Keratinocyte (primary cell): ENCODE measurements at regions not wholly inside any gene's neighbourhood (a gene's known extent, or its start where the extent isn't known, plus 50 kb on each side); places are given as distances from the start of the nearest gene placed in this dataset.

ENCODE experiments used
- EZH2 ChIP-seq: IDR thresholded peaks from one replicate; pipeline ENCODE4 v1.6.1; 2012; ENCODE audit warnings: inconsistent platforms, mild to moderate bottlenecking, low read length, moderate library complexity
- TF ChIP-seq, protein P1 (sequence below), 3 experiments: IDR thresholded peaks in 1 of 3; conservative IDR thresholded peaks in 1 of 3; optimal IDR thresholded peaks in 1 of 3; 2 replicates in 2 of 3; 3 replicates in 1 of 3; pipeline versions ENCODE3 to v1.5.1; 2011; ENCODE audit warnings: low read length in 3 of 3, mild to moderate bottlenecking in 3 of 3, moderate library complexity in 2 of 3, control low read depth in 1 of 3, inconsistent platforms in 1 of 3; ENCODE audit not compliant: insufficient read depth in 2 of 3; ENCODE audit errors: extremely low read depth in 1 of 3

DNA sequence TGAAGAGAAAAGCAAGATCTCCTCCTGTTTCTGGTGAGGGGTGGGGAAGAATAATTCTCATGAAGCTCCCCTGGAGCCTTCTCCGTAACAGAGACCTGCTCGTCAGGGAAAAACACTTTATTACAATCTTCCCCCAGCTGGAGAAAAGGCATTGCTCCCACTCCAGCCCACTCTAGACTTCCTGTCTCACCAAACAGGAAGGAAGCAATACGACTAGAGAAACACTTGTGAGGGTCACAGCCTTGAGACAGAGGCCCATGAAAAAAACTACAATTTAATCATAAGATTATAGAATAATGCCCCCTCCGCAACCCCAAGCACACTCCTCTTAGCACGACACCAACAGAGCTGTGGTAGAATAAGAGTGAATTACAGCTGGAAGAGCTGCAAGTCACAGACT is 197.2 kb upstream of the S1PR3 start:
- TF ChIP-seq, protein P1, sequence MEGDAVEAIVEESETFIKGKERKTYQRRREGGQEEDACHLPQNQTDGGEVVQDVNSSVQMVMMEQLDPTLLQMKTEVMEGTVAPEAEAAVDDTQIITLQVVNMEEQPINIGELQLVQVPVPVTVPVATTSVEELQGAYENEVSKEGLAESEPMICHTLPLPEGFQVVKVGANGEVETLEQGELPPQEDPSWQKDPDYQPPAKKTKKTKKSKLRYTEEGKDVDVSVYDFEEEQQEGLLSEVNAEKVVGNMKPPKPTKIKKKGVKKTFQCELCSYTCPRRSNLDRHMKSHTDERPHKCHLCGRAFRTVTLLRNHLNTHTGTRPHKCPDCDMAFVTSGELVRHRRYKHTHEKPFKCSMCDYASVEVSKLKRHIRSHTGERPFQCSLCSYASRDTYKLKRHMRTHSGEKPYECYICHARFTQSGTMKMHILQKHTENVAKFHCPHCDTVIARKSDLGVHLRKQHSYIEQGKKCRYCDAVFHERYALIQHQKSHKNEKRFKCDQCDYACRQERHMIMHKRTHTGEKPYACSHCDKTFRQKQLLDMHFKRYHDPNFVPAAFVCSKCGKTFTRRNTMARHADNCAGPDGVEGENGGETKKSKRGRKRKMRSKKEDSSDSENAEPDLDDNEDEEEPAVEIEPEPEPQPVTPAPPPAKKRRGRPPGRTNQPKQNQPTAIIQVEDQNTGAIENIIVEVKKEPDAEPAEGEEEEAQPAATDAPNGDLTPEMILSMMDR (optimal IDR thresholded peaks at IDR 0.05 in 1 of 3, IDR thresholded peaks at IDR 0.05 in 1 of 3, conservative IDR thresholded peaks at IDR 0.05 in 1 of 3; ENCODE audit: extremely low read depth in 1 of 3, insufficient read depth in 2 of 3, low read length in 3 of 3): no peak
- TF ChIP-seq EZH2: no peak
